ENCODE measurements at regions not wholly inside any gene's neighbourhood (a gene's known extent, or its start where the extent isn't known, plus 50 kb on each side); places are given as distances from the start of the nearest gene placed in this dataset.

DNA sequence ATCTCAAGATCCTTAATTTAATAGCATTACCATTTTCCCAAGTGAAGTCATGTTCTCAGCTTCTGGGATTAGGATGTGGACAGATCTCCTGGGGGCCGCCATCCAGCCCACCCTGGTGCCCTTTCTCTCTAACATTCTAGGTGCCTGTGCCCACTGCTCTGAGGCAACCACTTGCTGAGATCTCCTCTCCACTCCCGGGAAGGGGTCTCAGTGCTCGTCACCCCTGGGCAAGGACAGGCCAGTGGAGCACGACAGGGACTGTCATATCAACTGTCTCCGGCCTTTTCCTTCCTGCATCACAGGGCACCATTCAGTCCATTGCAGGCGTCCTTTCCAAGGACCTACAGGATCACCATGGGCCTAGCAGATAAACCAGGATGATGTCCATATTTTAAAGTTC, 304.8 kb downstream of the AJAP1 start:
- DNase-seq (ENCODE audit: extremely low spot score), result no peak
- no peak for TF ChIP-seq FOXM1 (IDR thresholded peaks at IDR 0.05; ENCODE audit: borderline replicate concordance)
- no peak for TF ChIP-seq FOXA1 (IDR thresholded peaks at IDR 0.05)
- TF ChIP-seq L3MBTL2 (conservative IDR thresholded peaks at IDR 0.05), result no peak
- TF ChIP-seq FOXK2 (IDR thresholded peaks at IDR 0.05), result no peak
- no peak for TF ChIP-seq HDGF (IDR thresholded peaks at IDR 0.05; ENCODE audit: borderline replicate concordance)
- TF ChIP-seq LEF1 (IDR thresholded peaks at IDR 0.05; ENCODE audit: borderline replicate concordance), result no peak
- TF ChIP-seq ARNT (IDR thresholded peaks at IDR 0.05), result no peak
- TF ChIP-seq SUZ12 (IDR thresholded peaks at IDR 0.05), result no peak
- TF ChIP-seq ELF4 (IDR thresholded peaks at IDR 0.05), result no peak
- no peak for TF ChIP-seq BHLHE40 (IDR thresholded peaks at IDR 0.05; ENCODE audit: borderline replicate concordance)
- TF ChIP-seq ZNF384 (IDR thresholded peaks at IDR 0.05), result no peak
- ChIA-PET POLR2A (no interaction called here), CTCF (no interaction called here)

DNA sequence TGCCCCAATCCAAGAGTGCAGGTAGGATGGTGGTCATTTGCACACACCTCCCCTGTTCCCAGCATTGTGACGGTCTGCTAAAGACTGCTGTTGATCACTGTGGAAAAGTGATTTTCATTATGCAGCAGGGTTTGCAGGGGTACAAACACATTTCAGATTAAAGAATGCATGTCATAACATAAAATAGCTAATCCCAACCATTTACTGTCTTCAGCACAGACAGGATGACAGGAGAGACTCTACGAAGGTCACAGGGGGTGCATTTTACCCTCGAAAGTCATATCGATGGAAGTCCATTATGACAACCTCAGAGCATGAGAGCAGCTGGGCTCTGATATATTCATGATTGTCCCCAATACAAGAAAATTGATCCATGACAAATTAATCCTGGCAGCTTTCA, 302.6 kb downstream of the AJAP1 start:
- DNase-seq (ENCODE audit: extremely low spot score), result no peak
- POLR2A ChIA-PET, result no interaction called here
- TF ChIP-seq L3MBTL2 (conservative IDR thresholded peaks at IDR 0.05), result no peak
- TF ChIP-seq TARDBP (IDR thresholded peaks at IDR 0.05), result no peak
- TF ChIP-seq FOXK2 (IDR thresholded peaks at IDR 0.05), result no peak
- TF ChIP-seq SP1 (IDR thresholded peaks at IDR 0.05), result no peak
- TF ChIP-seq ELF4 (IDR thresholded peaks at IDR 0.05), result no peak
- no peak for TF ChIP-seq CTBP1 (IDR thresholded peaks at IDR 0.05; ENCODE audit: borderline replicate concordance)
- no peak for TF ChIP-seq ARNT (IDR thresholded peaks at IDR 0.05)
- no peak for TF ChIP-seq BHLHE40 (IDR thresholded peaks at IDR 0.05; ENCODE audit: borderline replicate concordance)
- no peak for TF ChIP-seq FOXA1 (IDR thresholded peaks at IDR 0.05)
- TF ChIP-seq NFRKB (IDR thresholded peaks at IDR 0.05), result no peak
- no peak for TF ChIP-seq ZNF384 (IDR thresholded peaks at IDR 0.05)
- TF ChIP-seq, protein P1, sequence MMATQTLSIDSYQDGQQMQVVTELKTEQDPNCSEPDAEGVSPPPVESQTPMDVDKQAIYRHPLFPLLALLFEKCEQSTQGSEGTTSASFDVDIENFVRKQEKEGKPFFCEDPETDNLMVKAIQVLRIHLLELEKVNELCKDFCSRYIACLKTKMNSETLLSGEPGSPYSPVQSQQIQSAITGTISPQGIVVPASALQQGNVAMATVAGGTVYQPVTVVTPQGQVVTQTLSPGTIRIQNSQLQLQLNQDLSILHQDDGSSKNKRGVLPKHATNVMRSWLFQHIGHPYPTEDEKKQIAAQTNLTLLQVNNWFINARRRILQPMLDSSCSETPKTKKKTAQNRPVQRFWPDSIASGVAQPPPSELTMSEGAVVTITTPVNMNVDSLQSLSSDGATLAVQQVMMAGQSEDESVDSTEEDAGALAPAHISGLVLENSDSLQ (IDR thresholded peaks at IDR 0.05), result no peak
- TF ChIP-seq LEF1 (IDR thresholded peaks at IDR 0.05; ENCODE audit: borderline replicate concordance), result no peak
- CTCF ChIA-PET, result no interaction called here

DNA sequence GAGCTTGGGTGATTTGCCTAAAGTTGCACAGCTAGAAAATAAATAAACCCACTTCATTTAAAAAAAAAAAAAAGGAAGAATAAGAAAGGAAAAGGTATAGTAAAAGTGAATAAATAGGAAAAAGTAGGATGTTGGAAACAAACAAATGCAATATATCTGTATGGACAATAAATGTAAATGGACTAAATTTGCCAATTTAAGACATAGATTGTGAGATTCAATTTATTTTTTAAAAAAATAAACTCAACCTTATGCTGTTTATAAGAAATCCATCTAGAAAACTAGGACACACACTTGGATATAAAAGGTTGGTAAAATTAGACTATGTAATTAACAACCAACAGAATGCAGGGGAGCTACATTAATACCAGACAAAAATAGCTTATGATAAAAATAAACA, 300.0 kb downstream of the AJAP1 start:
- TF ChIP-seq TARDBP (IDR thresholded peaks at IDR 0.05) (no peak), SUZ12 (IDR thresholded peaks at IDR 0.05) (no peak), FOXM1 (IDR thresholded peaks at IDR 0.05; ENCODE audit: borderline replicate concordance) (no peak), LEF1 (IDR thresholded peaks at IDR 0.05; ENCODE audit: borderline replicate concordance) (no peak), BHLHE40 (IDR thresholded peaks at IDR 0.05; ENCODE audit: borderline replicate concordance) (no peak)
- ChIA-PET CTCF (no interaction called here), POLR2A (no interaction called here)
- no peak for DNase-seq (ENCODE audit: extremely low spot score)

DNA sequence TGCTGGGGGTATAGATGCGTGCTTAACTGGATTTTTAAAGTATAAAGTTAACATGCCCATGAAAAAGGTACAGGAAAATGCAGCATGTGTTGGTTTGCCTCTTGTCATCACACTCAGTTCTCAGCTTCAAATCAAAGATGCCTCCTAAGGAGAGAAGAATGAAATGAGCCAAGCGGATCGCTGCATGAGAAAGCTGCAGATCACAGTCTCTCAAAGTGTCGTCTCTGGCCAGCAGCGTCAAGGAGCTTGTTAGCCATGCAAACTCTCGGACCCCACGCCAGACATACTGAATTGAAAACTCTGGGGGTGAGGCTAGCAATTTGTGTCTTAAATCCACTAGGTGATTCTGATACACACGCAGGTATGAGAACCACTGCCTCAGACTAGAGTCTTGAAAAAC, 297.2 kb downstream of the AJAP1 start:
- DNase-seq (ENCODE audit: extremely low spot score), result no peak
- POLR2A ChIA-PET, result no interaction called here
- no peak for TF ChIP-seq TARDBP (IDR thresholded peaks at IDR 0.05)
- CTCF ChIA-PET, result no interaction called here

DNA sequence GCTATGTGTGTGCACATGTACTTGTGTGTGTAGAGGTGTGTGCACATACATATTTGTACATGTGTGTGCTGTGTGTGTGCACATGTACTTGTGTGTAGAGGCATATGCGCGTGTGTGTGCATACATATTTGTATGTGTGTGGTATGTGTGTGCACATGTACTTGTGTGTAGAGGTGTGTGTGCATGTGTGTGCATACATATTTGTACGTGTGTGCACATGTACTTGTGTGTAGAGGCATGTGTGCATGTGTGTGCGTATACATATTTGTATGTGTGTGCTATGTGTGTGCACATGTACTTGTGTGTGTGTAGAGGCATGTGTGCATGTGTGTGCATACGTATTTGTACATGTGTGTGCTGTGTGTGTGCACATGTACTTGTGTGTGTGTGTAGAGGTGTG, 291.9 kb downstream of the AJAP1 start:
- no peak for TF ChIP-seq CTBP1 (IDR thresholded peaks at IDR 0.05; ENCODE audit: borderline replicate concordance)
- TF ChIP-seq NFRKB (IDR thresholded peaks at IDR 0.05), result no peak
- TF ChIP-seq SUZ12 (IDR thresholded peaks at IDR 0.05), result no peak
- no peak for TF ChIP-seq L3MBTL2 (conservative IDR thresholded peaks at IDR 0.05)
- no peak for TF ChIP-seq ARNT (IDR thresholded peaks at IDR 0.05)
- TF ChIP-seq, protein P1 (IDR thresholded peaks at IDR 0.05), result no peak
- TF ChIP-seq ZNF384 (IDR thresholded peaks at IDR 0.05), result no peak
- TF ChIP-seq SP1 (IDR thresholded peaks at IDR 0.05), result no peak
- no peak for TF ChIP-seq HDGF (IDR thresholded peaks at IDR 0.05; ENCODE audit: borderline replicate concordance)
- no peak for TF ChIP-seq FOXA1 (IDR thresholded peaks at IDR 0.05)
- TF ChIP-seq ELF4 (IDR thresholded peaks at IDR 0.05), result no peak
- TF ChIP-seq LEF1 (IDR thresholded peaks at IDR 0.05; ENCODE audit: borderline replicate concordance), result no peak
- TF ChIP-seq FOXK2 (IDR thresholded peaks at IDR 0.05), result no peak
- ChIA-PET CTCF (no interaction called here), POLR2A (no interaction called here)
- no peak for DNase-seq (ENCODE audit: extremely low spot score)

DNA sequence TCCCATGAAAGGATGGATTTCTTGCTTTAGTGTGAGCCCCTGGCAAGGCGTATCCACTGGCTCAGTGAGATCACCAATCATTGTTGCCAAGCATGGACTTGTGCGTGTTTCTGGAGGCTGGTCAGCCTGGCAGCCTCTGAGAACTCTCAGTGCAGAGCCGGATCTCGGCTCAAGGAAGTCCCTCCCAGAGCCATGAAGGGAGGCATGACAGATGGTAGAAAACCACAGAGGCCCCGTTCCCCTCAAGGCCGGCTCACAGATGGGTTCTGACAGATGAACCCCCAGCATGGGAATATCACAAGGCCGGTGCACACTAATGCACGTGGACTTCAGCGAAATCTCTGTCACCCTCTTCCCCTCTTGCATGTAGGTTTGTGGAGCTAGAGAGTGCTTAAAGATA, 290.5 kb downstream of the AJAP1 start:
- ChIA-PET POLR2A (no interaction called here), CTCF (no interaction called here)
- TF ChIP-seq FOXM1 (IDR thresholded peaks at IDR 0.05; ENCODE audit: borderline replicate concordance) (no peak), ELF4 (IDR thresholded peaks at IDR 0.05) (no peak), CTBP1 (IDR thresholded peaks at IDR 0.05; ENCODE audit: borderline replicate concordance) (no peak), HDGF (IDR thresholded peaks at IDR 0.05; ENCODE audit: borderline replicate concordance) (no peak), ZNF384 (IDR thresholded peaks at IDR 0.05) (no peak), FOXA1 (IDR thresholded peaks at IDR 0.05) (no peak), TARDBP (IDR thresholded peaks at IDR 0.05) (no peak), SP1 (IDR thresholded peaks at IDR 0.05) (no peak)
- TF ChIP-seq, protein P1 (IDR thresholded peaks at IDR 0.05), result no peak

DNA sequence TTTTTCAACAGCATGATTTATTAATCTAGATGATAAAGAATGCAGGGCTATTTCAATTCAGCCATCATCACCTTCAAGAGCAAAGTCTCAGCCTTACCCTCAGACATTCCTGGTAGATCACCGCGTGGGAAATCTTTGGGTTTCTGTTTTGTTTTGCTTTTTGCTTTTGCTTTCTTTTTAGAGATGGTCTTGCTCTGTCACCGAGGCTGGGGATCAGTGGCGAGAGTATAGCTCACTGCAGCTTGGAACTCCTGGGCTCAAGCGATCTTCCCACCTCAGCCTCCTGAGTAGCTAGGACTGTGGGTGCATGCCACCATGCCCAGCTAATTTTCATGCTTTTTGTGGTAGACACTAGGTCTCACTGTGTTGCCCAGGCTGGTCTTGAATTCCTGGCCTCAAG, 289.7 kb downstream of the AJAP1 start:
- ChIA-PET POLR2A (no interaction called here), CTCF (no interaction called here)
- DNase-seq (ENCODE audit: extremely low spot score), result no peak
- no peak for TF ChIP-seq ELF4 (IDR thresholded peaks at IDR 0.05)
- TF ChIP-seq FOXA1 (IDR thresholded peaks at IDR 0.05), result no peak
- TF ChIP-seq, protein P1 (IDR thresholded peaks at IDR 0.05), result no peak
- TF ChIP-seq ARNT (IDR thresholded peaks at IDR 0.05), result no peak

More for the DNA sequence above, 290.5 kb downstream of the AJAP1 start:
- no peak for DNase-seq (ENCODE audit: extremely low spot score)

Data from HEK293T (cell line).